SKM-1 treated with dmso at 0.1 percent for 144 hours (cell line): ENCODE measurements at regions not wholly inside any gene's neighbourhood (a gene's known extent, or its start where the extent isn't known, plus 50 kb on each side); places are given as distances from the start of the nearest gene placed in this dataset.
"Not testable (repeated sequence)": the region's sequence is repeated elsewhere in the genome, so short reads cannot be mapped to it uniquely, and the experiment has no call there.

Source experiments
- DNase-seq: peaks from one replicate; lab custom pipeline; 2025; ENCODE audit not compliant: unreplicated experiment; lab: John Stamatoyannopoulos, UW

GRCh38 chr5:154562244-154562880 lies 84.3 kb upstream of the HAND1 start:
- DNase-seq = no peak

GRCh38 chr5:154559398-154560276 lies 81.6 kb upstream of the HAND1 start:
- DNase-seq = no peak

GRCh38 chr5:154557548-154557947 lies 79.5 kb upstream of the HAND1 start:
- DNase-seq = no peak

- DNase-seq = no peak
Observed at GRCh38 chr5:154547551-154547950, 69.5 kb upstream of the HAND1 start.

- no peak for DNase-seq
Observed at GRCh38 chr5:154546719-154547118, 68.7 kb upstream of the HAND1 start.

GRCh38 chr5:154544646-154545045 lies 66.6 kb upstream of the HAND1 start:
- peak; percentile 21 for DNase-seq

- no peak for DNase-seq
Observed at GRCh38 chr5:154543380-154543779, 65.4 kb upstream of the HAND1 start.

- DNase-seq = no peak
Observed at GRCh38 chr5:154542581-154542980, 64.6 kb upstream of the HAND1 start.

GRCh38 chr5:154542000-154542399 lies 64.0 kb upstream of the HAND1 start:
- no peak for DNase-seq

GRCh38 chr5:154541553-154541952 lies 63.5 kb upstream of the HAND1 start:
- DNase-seq = no peak

GRCh38 chr5:154540600-154540999 lies 62.6 kb upstream of the HAND1 start:
- no peak for DNase-seq

- no peak for DNase-seq
Observed at GRCh38 chr5:154538492-154538891, 60.5 kb upstream of the HAND1 start.

GRCh38 chr5:154536439-154536838 lies 58.4 kb upstream of the HAND1 start:
- not testable (repeated sequence) for DNase-seq

- DNase-seq = no peak
Observed at GRCh38 chr5:154535535-154535934, 57.5 kb upstream of the HAND1 start.

- DNase-seq = no peak
Observed at GRCh38 chr5:154534457-154535050, 56.5 kb upstream of the HAND1 start.

- DNase-seq = no peak
Observed at GRCh38 chr5:154529282-154529681, 51.3 kb upstream of the HAND1 start.

- no peak for DNase-seq
Observed at GRCh38 chr5:154528005-154528594, 50.1 kb upstream of the HAND1 start.
